Naive B cell (primary cell): ENCODE measurements at regions not wholly inside any gene's neighbourhood (a gene's known extent, or its start where the extent isn't known, plus 50 kb on each side); places are given as distances from the start of the nearest gene placed in this dataset.

ENCODE experiments used
- ATAC-seq, 2 donors: fragments of 150-1000 bp; cut with Tn5 transposase; 2 replicates each; pipeline ENCODE4 v1.10.0; 2021; ENCODE audit warnings: low read depth in 2 of 2, mild to moderate bottlenecking in 2 of 2, moderate library complexity in 2 of 2
- DNase-seq: peaks from one replicate; pipeline ENCODE4 v3.0.0; 2022
- H3K27ac Mint-ChIP-seq, 6 donors: one replicate each; pipeline ENCODE4 v1.8.0; 2020 to 2022; ENCODE audit warnings: mild to moderate bottlenecking in 6 of 6, mixed read lengths in 6 of 6, moderate library complexity in 5 of 6, inconsistent platforms in 2 of 6
- H3K27me3 Mint-ChIP-seq, 3 donors: one replicate each; pipeline ENCODE4 v1.8.0; 2021 to 2022; ENCODE audit warnings: mixed read lengths in 3 of 3, mild to moderate bottlenecking in 1 of 3
- H3K36me3 Mint-ChIP-seq, 2 donors: one replicate each; pipeline ENCODE4 v1.8.0; 2020 to 2022; ENCODE audit warnings: mixed read lengths in 2 of 2, inconsistent platforms in 1 of 2, mild to moderate bottlenecking in 1 of 2
- H3K4me1 Mint-ChIP-seq, 3 donors: one replicate each; pipeline ENCODE4 v1.8.0; 2020 to 2022; ENCODE audit warnings: mixed read lengths in 3 of 3, inconsistent platforms in 1 of 3, mild to moderate bottlenecking in 1 of 3, moderate library complexity in 1 of 3
- H3K4me3 Mint-ChIP-seq, 8 donors: one replicate each; pipeline ENCODE4 v1.8.0; 2020 to 2022; ENCODE audit warnings: mild to moderate bottlenecking in 8 of 8, mixed read lengths in 8 of 8, moderate library complexity in 8 of 8, inconsistent platforms in 2 of 8
- H3K9me3 Mint-ChIP-seq, 7 donors: one replicate each; pipeline ENCODE4 v1.8.0; 2020 to 2022; ENCODE audit warnings: mixed read lengths in 7 of 7, mild to moderate bottlenecking in 5 of 7, inconsistent platforms in 2 of 7, moderate library complexity in 1 of 7

DNA sequence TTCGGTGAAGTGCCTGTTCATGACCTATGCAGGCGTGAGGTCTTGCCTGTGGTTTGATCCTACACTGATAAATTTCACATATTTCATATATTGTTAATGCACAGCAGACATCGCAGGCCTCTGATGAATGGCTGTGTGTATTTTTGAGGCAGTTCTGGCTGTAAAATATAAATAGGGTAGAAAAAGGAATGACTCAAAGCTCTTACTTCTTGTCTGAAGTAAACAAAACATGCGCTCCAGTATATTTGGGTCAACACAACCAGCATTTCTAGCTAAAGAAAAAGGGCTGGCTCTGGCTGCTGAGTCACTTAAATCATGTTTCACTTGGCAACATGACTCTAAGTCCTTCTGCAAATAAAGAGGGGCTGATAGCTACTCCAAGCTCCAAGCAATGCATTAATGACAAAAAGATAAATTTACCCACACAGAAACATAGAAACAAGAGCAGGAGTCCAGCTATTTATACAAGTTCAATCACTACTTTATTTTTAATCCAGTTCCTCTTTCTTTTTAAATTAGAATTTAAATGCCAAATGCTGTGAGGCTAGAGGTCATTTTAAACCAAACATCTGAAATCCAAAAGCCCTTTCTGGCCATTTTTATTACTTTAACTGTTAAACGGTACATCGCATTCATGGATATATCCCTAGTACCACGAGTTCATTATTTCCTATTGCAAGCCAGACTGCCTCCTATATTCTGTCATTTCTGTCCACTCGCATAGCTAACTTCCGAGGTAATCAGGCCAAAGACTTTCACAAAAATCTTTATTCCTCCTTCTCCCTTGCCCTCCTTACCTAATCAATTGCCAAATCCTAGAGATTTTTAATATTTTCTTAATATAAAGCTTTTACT lies 54.3 kb upstream of the TMCC3 start:
- Mint-ChIP-seq H3K27me3 (no peaks in the 10 kb centered on the region), H3K36me3 (peaks cover 2 to 7% of the 10 kb centered on the region in 2 donors), H3K4me3 (peak overlapping the region in 2 of 8 donors; percentile 17 to 44)

GRCh38 chr12:94702696-94703095 lies 52.3 kb upstream of the TMCC3 start:
- Mint-ChIP-seq H3K4me3 (no peak overlapping the region), H3K27ac (no peak overlapping the region), H3K9me3 (peaks cover 0 to 4% (median 0%) of the 10 kb centered on the region in 7 donors), H3K4me1 (peaks cover 45 to 61% (median 54%) of the 10 kb centered on the region in 3 donors), H3K36me3 (peaks cover 10 to 13% of the 10 kb centered on the region in 2 donors), H3K27me3 (no peaks in the 10 kb centered on the region)
- DNase-seq (no peak), ATAC-seq (no peak)

More for the DNA sequence above, 54.3 kb upstream of the TMCC3 start:
- H3K9me3 Mint-ChIP-seq = peaks cover 0 to 1% (median 0%) of the 10 kb centered on the region in 7 donors
- peak overlapping the region in 1 of 6 donors; percentile 80 for H3K27ac Mint-ChIP-seq
- peaks cover 42 to 53% (median 52%) of the 10 kb centered on the region in 3 donors for H3K4me1 Mint-ChIP-seq
- ATAC-seq (no peak), DNase-seq (no peak)

DNA sequence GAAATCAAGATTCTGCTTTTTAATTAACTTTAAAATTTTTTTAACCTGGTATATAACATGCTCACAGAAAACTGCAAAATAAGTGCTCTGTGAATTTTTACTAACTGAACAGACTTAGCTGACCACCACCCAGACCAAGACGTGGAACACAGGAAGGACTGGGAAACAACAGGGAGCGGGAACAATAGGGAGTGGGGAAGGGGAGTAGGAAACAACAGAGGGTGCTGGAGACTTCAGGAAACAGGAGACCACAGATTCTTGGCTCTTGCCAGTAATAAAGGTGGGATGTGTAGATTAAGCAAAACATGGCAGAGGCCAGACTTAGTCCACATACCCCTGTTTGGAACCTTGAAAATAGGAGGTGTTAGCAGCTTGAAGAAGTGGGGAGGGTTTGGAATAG lies 51.4 kb upstream of the TMCC3 start:
- Mint-ChIP-seq H3K9me3 (peaks cover 0 to 4% (median 0%) of the 10 kb centered on the region in 7 donors), H3K27me3 (no peaks in the 10 kb centered on the region), H3K27ac (no peak overlapping the region), H3K4me1 (peaks cover 46 to 68% (median 52%) of the 10 kb centered on the region in 3 donors), H3K36me3 (peaks cover 10 to 13% of the 10 kb centered on the region in 2 donors), H3K4me3 (peak overlapping the region in 1 of 8 donors; percentile 31)
- no peak for ATAC-seq
- no peak for DNase-seq

GRCh38 chr12:94700662-94701061 lies 50.3 kb upstream of the TMCC3 start:
- ATAC-seq = no peak
- Mint-ChIP-seq H3K36me3 (peaks cover 10 to 13% of the 10 kb centered on the region in 2 donors), H3K4me1 (peaks cover 37 to 63% (median 42%) of the 10 kb centered on the region in 3 donors), H3K9me3 (peaks cover 0 to 4% (median 0%) of the 10 kb centered on the region in 7 donors), H3K4me3 (peak overlapping the region in 1 of 8 donors; percentile 6), H3K27ac (no peak overlapping the region), H3K27me3 (no peaks in the 10 kb centered on the region)
- no peak for DNase-seq
